ENCODE measurements at regions not wholly inside any gene's neighbourhood (a gene's known extent, or its start where the extent isn't known, plus 50 kb on each side); places are given as distances from the start of the nearest gene placed in this dataset.

- TF ChIP-seq CTCF (IDR thresholded peaks at IDR 0.05; ENCODE audit: extremely low read depth in 1 of 2, insufficient read depth in 1 of 2, low read depth in 1 of 2, low read length in 2 of 2) (no peak), POLR2A (IDR thresholded peaks at IDR 0.05; ENCODE audit: low read depth, low read length) (no peak)
These were observed 165.0 kb downstream of the SYK start for GRCh38 chr9:90966480-90967144.
